Keratinocyte (primary cell): ENCODE measurements at regions not wholly inside any gene's neighbourhood (a gene's known extent, or its start where the extent isn't known, plus 50 kb on each side); places are given as distances from the start of the nearest gene placed in this dataset.
"Not testable (repeated sequence)": the region's sequence is repeated elsewhere in the genome, so short reads cannot be mapped to it uniquely, and the experiment has no call there.

Source experiments
- DNase-seq: peaks from one replicate; pipeline ENCODE4 v3.0.0-alpha.2; 2011; ENCODE audit warnings: low read depth, missing footprints, low spot score
- FAIRE-seq: peaks from 2 replicates; lab custom pipeline; 2011; peaks lifted over from hg19 to GRCh38; lab: Jason Lieb, UNC
- H2AFZ ChIP-seq: 2 replicates; pipeline ENCODE4 v1.6.0; 2012; ENCODE audit warnings: low read length, control low read depth, inconsistent platforms; ENCODE audit not compliant: control insufficient read depth
- H3K27ac ChIP-seq: 2 replicates; pipeline ENCODE4 v1.5.1; 2011; ENCODE audit warnings: low read length; ENCODE audit not compliant: control insufficient read depth, insufficient read depth
- H3K27me3 ChIP-seq: 3 replicates; pipeline ENCODE4 v1.6.0; 2011; ENCODE audit warnings: low read length; ENCODE audit not compliant: control insufficient read depth, insufficient read depth; ENCODE audit errors: extremely low read depth
- H3K36me3 ChIP-seq, 2 experiments: 2 replicates in 1 of 2; 3 replicates in 1 of 2; pipeline ENCODE4 v1.5.1; 2011; ENCODE audit warnings: low read length in 2 of 2, mild to moderate bottlenecking in 1 of 2; ENCODE audit not compliant: control insufficient read depth in 2 of 2, insufficient read depth in 2 of 2; ENCODE audit errors: extremely low read depth in 1 of 2
- H3K4me1 ChIP-seq: 3 replicates; pipeline ENCODE4 v1.5.1; 2011; ENCODE audit warnings: low read length; ENCODE audit not compliant: control insufficient read depth, insufficient read depth; ENCODE audit errors: extremely low read depth
- H3K4me2 ChIP-seq: 3 replicates; pipeline ENCODE4 v1.6.0; 2011; ENCODE audit warnings: low read depth, low read length; ENCODE audit not compliant: control insufficient read depth, insufficient read depth; ENCODE audit errors: extremely low read depth
- H3K4me3 ChIP-seq, 3 experiments: fragments of 200-600 bp in 1 of 3; sonication (generic) in 1 of 3; 2 replicates in 2 of 3; 3 replicates in 1 of 3; pipeline ENCODE4 v1.5.1; 2011 to 2016; ENCODE audit warnings: low read length in 3 of 3, mild to moderate bottlenecking in 3 of 3, control low read depth in 2 of 3, inconsistent platforms in 1 of 3, low read depth in 1 of 3, mixed read lengths in 1 of 3, mixed run types in 1 of 3, moderate library complexity in 1 of 3; ENCODE audit not compliant: control insufficient read depth in 2 of 3, insufficient read depth in 2 of 3; ENCODE audit errors: extremely low read depth in 1 of 3
- H3K79me2 ChIP-seq: 2 replicates; pipeline ENCODE4 v1.6.0; 2012; ENCODE audit warnings: low read length; ENCODE audit not compliant: control insufficient read depth, insufficient read depth
- H3K9ac ChIP-seq: 3 replicates; pipeline ENCODE4 v1.6.0; 2011; ENCODE audit warnings: low read length; ENCODE audit not compliant: control insufficient read depth, insufficient read depth; ENCODE audit errors: extremely low read depth
- H3K9me1 ChIP-seq: 3 replicates; pipeline ENCODE4 v1.6.0; 2011; ENCODE audit warnings: low read length; ENCODE audit not compliant: control insufficient read depth, insufficient read depth; ENCODE audit errors: extremely low read depth
- H3K9me3 ChIP-seq: 2 replicates; pipeline ENCODE4 v1.5.1; 2012; ENCODE audit warnings: low read depth, low read length; ENCODE audit not compliant: control insufficient read depth
- H4K20me1 ChIP-seq: 3 replicates; pipeline ENCODE4 v1.6.0; 2011; ENCODE audit warnings: low read length; ENCODE audit not compliant: control insufficient read depth, insufficient read depth; ENCODE audit errors: extremely low read depth
- EZH2 ChIP-seq: IDR thresholded peaks from one replicate; pipeline ENCODE4 v1.6.1; 2012; ENCODE audit warnings: inconsistent platforms, mild to moderate bottlenecking, low read length, moderate library complexity
- dilution Hi-C: fragments of 300-500 bp; cut with MboI; formaldehyde crosslinking; loops from one replicate; pipeline ENCODE4 v1.7.0; 2020; ENCODE audit warnings: low sequenced_read_pairs; ENCODE audit not compliant: extremely low pct_ligation_motif_present
- TF ChIP-seq, protein P1 (sequence below), 3 experiments: IDR thresholded peaks in 1 of 3; conservative IDR thresholded peaks in 1 of 3; optimal IDR thresholded peaks in 1 of 3; 2 replicates in 2 of 3; 3 replicates in 1 of 3; pipeline versions ENCODE3 to v1.5.1; 2011; ENCODE audit warnings: low read length in 3 of 3, mild to moderate bottlenecking in 3 of 3, moderate library complexity in 2 of 3, control low read depth in 1 of 3, inconsistent platforms in 1 of 3; ENCODE audit not compliant: insufficient read depth in 2 of 3; ENCODE audit errors: extremely low read depth in 1 of 3

DNA sequence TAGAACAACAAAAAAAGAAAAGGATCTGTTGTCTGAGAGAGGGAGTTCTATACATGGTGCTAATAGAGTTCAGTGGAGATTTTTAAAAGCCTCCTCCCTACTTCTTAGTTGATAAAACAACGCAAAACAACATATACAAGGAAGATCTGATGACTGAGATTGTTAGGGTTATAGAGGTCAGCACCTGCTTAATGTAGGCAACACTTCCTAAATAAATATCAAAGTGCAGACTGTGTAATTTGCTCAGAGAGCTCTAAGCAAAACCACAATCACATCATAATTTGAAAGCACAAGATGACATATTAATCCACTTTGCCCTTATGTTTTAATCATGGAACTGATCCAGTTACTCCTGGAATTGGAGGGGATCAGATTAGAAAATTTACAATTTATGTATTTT, 474.5 kb downstream of the PRR16 start:
- H3K4me2 ChIP-seq = no peak overlapping the region
- no peaks in the 10 kb centered on the region for H3K79me2 ChIP-seq
- no peak overlapping the region for H2AFZ ChIP-seq
- H3K9ac ChIP-seq = no peak overlapping the region
- H3K9me3 ChIP-seq = no peaks in the 10 kb centered on the region
- no peaks in the 10 kb centered on the region for H3K4me1 ChIP-seq
- DNase-seq (no peak), FAIRE-seq (no peak)
- H4K20me1 ChIP-seq = no peaks in the 10 kb centered on the region
- H3K36me3 ChIP-seq = no peaks in the 10 kb centered on the region
- H3K27ac ChIP-seq = no peak overlapping the region
- TF ChIP-seq, protein P1, sequence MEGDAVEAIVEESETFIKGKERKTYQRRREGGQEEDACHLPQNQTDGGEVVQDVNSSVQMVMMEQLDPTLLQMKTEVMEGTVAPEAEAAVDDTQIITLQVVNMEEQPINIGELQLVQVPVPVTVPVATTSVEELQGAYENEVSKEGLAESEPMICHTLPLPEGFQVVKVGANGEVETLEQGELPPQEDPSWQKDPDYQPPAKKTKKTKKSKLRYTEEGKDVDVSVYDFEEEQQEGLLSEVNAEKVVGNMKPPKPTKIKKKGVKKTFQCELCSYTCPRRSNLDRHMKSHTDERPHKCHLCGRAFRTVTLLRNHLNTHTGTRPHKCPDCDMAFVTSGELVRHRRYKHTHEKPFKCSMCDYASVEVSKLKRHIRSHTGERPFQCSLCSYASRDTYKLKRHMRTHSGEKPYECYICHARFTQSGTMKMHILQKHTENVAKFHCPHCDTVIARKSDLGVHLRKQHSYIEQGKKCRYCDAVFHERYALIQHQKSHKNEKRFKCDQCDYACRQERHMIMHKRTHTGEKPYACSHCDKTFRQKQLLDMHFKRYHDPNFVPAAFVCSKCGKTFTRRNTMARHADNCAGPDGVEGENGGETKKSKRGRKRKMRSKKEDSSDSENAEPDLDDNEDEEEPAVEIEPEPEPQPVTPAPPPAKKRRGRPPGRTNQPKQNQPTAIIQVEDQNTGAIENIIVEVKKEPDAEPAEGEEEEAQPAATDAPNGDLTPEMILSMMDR (optimal IDR thresholded peaks at IDR 0.05 in 1 of 3, IDR thresholded peaks at IDR 0.05 in 1 of 3, conservative IDR thresholded peaks at IDR 0.05 in 1 of 3; ENCODE audit: extremely low read depth in 1 of 3, insufficient read depth in 2 of 3, low read length in 3 of 3) = no peak
- no peak for TF ChIP-seq EZH2
- no peaks in the 10 kb centered on the region for H3K27me3 ChIP-seq
- dilution Hi-C loops = no loop called here
- H3K4me3 ChIP-seq = no peak overlapping the region
- no peaks in the 10 kb centered on the region for H3K9me1 ChIP-seq

DNA sequence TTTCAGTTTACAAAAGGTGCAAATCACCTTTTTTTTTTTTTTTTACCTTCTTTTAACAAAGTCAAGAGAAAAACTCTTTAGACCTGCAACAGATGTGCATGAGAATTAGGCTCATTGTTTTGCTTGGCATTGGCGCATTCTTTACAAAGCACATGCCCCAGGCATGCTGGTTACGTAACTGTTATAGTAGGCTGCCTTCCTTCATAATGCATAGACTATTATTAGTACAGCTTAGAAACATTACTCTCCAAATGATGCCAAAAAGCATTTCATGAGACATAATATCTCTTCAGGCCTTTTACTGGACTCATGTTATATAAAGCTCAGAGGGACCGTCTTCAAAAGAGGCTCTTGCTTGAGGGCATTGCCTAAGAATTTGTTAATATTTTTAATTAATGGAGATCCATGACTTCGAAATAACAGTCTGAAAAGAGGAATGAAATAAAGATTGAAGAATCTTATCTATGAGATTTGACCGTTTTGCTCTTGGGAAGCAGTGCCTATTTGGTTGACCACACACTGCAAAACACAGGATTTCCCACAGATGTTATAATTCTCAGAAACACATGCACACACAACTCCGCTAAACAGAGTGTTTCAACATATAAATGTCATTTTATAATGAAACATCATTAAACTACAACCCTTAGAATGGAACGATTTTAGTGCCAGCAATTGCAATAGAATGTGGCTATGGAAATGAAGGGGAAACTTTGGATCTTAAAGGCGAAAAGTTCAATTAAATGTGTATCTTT, 478.7 kb downstream of the PRR16 start:
- Histone ChIP-seq H3K9ac (no peak overlapping the region), H3K9me3 (no peaks in the 10 kb centered on the region), H4K20me1 (no peaks in the 10 kb centered on the region), H3K4me1 (no peaks in the 10 kb centered on the region), H3K27ac (no peak overlapping the region), H3K36me3 (no peaks in the 10 kb centered on the region), H3K4me3 (no peak overlapping the region), H2AFZ (no peak overlapping the region), H3K4me2 (no peak overlapping the region), H3K79me2 (no peaks in the 10 kb centered on the region), H3K27me3 (no peaks in the 10 kb centered on the region), H3K9me1 (no peaks in the 10 kb centered on the region)
- FAIRE-seq (no peak), DNase-seq (no peak)
- TF ChIP-seq, protein P1 (optimal IDR thresholded peaks at IDR 0.05 in 1 of 3, IDR thresholded peaks at IDR 0.05 in 1 of 3, conservative IDR thresholded peaks at IDR 0.05 in 1 of 3; ENCODE audit: extremely low read depth in 1 of 3, insufficient read depth in 2 of 3, low read length in 3 of 3) = no peak
- no peak for TF ChIP-seq EZH2
- dilution Hi-C loops = no loop called here

- not testable (repeated sequence) for FAIRE-seq
These were observed 485.5 kb downstream of the PRR16 start for GRCh38 chr5:120949596-120949995.

GRCh38 chr5:120953445-120953844, 489.3 kb downstream of the PRR16 start:
- H3K4me3 ChIP-seq, H3K9ac ChIP-seq, H3K9me1 ChIP-seq, H3K27me3 ChIP-seq, H4K20me1 ChIP-seq, H3K4me1 ChIP-seq, FAIRE-seq, H3K4me2 ChIP-seq, H3K27ac ChIP-seq, H3K36me3 ChIP-seq, H3K79me2 ChIP-seq, H3K9me3 ChIP-seq, H2AFZ ChIP-seq, dilution Hi-C loops, DNase-seq: not testable (repeated sequence)

More at GRCh38 chr5:120949596-120949995, 485.5 kb downstream of the PRR16 start:
- H3K79me2 ChIP-seq, DNase-seq, H3K9ac ChIP-seq, H3K4me1 ChIP-seq, H3K27me3 ChIP-seq, H3K4me2 ChIP-seq, dilution Hi-C loops, H3K36me3 ChIP-seq, H2AFZ ChIP-seq, H3K9me3 ChIP-seq, H3K9me1 ChIP-seq, H4K20me1 ChIP-seq, H3K27ac ChIP-seq, H3K4me3 ChIP-seq: not testable (repeated sequence)
